Bronchial epithelial cell (primary cell): ENCODE measurements at regions not wholly inside any gene's neighbourhood (a gene's known extent, or its start where the extent isn't known, plus 50 kb on each side); places are given as distances from the start of the nearest gene placed in this dataset.

Experiments
- DNase-seq: peaks from one replicate; pipeline ENCODE4 v3.0.0-alpha.2; 2010; ENCODE audit warnings: low read depth
- FAIRE-seq: peaks from 2 replicates; lab custom pipeline; 2011; peaks lifted over from hg19 to GRCh38; lab: Jason Lieb, UNC
- H3K27me3 ChIP-seq: 2 replicates; pipeline ENCODE4 v1.5.1; 2011; ENCODE audit warnings: low read length; ENCODE audit not compliant: control insufficient read depth, insufficient read depth
- H3K36me3 ChIP-seq: 2 replicates; pipeline ENCODE4 v1.5.1; 2011; ENCODE audit warnings: low read length; ENCODE audit not compliant: control insufficient read depth, insufficient read depth
- H3K4me3 ChIP-seq: 2 replicates; pipeline ENCODE4 v1.5.1; 2011; ENCODE audit warnings: mild to moderate bottlenecking, low read depth, low read length, control low read depth
- TF ChIP-seq, protein P1 (sequence below): IDR thresholded peaks from 2 replicates; pipeline ENCODE4 v1.5.1; 2011; ENCODE audit warnings: mild to moderate bottlenecking, moderate library complexity, low read length, control low read depth, inconsistent platforms; ENCODE audit not compliant: insufficient read depth, severe bottlenecking

DNA sequence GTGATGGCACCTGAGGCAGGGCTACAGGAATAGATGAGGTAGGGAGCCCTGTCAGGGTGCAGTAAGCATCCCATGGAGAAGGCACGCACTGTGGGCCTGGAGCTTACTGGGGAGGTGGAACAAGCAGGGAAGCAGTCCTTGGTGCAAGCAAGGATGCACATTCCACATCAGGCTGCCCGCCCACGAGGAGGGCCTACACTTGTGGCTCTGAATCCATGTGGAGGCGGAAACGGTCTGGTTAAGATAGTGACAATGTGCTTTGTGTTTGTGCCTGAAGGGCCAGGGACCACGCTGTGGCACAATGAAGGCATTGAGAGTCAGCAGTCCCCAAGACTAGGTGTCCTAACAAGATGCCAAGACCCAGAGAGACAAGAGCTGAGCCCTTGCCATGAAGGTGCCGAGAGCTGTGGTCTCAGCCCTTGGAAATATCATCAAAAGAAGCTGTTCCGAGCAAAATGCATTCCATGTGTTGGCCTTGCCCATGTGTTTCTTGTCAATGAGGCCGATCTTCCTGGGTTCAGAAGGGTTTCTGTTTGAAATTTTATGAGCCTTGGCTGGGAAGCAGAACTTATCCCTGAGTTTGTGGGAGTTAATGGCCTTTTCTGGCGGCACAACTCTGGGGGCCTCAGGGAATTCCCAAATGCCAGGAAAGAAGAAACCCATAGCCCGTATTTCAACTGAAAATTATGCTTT, 111.9 kb downstream of the NGF start:
- Histone ChIP-seq H3K36me3 (no peaks in the 10 kb centered on the region), H3K27me3 (no peaks in the 10 kb centered on the region), H3K4me3 (no peak overlapping the region)
- FAIRE-seq (no peak), DNase-seq (no peak)
- TF ChIP-seq, protein P1, sequence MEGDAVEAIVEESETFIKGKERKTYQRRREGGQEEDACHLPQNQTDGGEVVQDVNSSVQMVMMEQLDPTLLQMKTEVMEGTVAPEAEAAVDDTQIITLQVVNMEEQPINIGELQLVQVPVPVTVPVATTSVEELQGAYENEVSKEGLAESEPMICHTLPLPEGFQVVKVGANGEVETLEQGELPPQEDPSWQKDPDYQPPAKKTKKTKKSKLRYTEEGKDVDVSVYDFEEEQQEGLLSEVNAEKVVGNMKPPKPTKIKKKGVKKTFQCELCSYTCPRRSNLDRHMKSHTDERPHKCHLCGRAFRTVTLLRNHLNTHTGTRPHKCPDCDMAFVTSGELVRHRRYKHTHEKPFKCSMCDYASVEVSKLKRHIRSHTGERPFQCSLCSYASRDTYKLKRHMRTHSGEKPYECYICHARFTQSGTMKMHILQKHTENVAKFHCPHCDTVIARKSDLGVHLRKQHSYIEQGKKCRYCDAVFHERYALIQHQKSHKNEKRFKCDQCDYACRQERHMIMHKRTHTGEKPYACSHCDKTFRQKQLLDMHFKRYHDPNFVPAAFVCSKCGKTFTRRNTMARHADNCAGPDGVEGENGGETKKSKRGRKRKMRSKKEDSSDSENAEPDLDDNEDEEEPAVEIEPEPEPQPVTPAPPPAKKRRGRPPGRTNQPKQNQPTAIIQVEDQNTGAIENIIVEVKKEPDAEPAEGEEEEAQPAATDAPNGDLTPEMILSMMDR = no peak

DNA sequence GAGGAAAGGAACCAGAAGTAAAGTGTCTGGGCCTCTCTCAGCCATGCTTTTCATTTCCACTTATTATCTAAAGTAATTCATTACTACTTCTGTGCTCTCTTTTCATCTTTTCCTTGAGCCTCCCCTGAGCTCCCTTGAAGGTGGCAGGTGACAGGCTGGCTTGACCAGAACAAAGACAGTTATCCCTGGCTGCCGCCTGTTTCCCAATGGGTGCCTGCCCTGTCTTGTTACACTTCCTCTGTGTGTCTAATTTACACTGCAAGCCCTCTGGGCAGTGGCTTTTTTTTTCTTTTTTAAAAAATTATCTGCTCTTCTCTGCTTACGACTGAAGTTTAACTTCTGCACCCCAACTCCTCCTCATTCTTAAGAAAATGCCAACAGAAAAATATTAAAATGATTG, 113.4 kb downstream of the NGF start:
- Histone ChIP-seq H3K27me3 (no peaks in the 10 kb centered on the region), H3K4me3 (no peak overlapping the region), H3K36me3 (no peaks in the 10 kb centered on the region)
- FAIRE-seq (no peak), DNase-seq (peak; percentile 71)
- TF ChIP-seq, protein P1 = no peak

DNA sequence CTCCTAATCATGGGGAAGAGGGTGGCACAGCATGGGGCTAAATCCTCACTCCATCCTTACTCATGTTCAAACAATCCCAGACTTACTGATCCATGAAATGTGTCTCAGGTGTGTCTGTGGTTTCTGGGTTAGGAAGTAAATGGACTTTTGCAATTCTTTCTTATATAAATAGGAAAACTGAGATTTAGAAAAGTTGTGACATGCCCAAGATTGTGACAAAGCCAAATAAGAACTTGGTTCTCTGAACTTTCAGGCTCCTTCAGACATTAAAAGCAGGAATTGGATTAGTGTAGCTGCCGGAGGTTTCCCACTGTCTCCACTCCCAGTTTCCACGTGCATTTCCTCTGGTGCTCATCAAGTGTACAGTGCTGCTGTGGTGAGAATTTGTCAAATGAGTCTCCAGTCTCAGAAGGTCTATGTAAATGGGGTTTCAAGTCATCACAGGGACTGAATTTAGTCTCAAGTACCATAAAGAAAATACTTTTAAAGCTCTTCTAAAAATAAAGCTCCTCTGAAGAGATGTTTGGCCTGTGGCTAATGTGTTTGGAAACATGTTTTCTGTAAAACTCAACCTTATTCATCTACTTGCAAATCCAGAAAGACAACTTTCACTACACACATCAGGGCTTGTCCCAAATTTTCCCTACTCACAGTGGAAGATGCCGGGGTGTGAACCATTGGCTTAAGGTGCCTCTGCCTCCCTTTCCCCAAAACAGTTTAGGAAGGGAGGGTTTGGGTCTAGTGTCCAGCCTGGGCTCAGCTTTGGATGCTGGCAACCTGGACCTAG, 115.2 kb downstream of the NGF start:
- Histone ChIP-seq H3K36me3 (no peaks in the 10 kb centered on the region), H3K4me3 (no peak overlapping the region), H3K27me3 (no peaks in the 10 kb centered on the region)
- TF ChIP-seq, protein P1 = no peak
- DNase-seq (peak; percentile 92), FAIRE-seq (no peak)

DNA sequence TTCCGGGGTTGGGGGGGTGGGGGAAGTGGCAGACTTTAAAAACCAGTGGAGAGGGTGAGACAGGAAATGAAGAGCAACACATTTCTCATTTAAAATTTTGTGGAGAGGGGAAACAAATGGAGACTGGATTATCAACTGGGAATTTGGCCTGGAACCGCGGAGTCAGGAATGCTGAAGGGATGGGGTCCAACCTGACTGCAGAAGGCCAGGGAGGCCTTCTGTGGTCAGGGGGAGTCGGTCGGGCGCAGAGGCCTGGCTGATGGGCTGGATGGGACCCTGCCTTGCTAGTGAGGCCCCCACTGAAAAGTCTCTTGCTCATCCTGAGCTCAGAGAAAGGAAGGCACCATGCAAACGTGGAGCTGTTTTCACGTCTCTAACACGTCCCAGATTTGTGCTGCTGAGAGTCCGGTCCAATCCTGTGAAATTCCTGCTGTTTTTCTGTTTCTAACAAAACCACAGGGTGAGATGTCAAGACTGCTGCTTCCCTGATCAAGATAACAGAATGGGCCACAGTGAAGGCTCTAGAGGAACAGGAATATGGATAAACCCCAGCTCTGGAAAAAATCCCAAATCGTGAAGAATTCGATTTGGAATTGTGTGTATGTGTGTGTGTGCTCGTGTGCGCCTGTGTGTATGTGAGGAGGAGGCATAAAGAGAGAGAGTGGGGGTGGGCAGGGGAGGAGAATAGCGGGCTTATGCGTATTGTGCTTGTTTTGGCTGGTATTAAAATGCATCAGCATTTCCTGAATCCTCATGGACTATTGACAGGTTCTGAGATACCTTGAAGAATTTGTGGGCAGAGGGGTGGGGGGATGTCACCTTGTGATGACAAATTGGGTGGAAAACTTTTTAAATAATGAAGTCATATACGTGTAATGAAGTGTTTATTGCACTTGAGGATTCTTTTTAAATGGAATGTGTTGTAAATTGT, 117.4 kb downstream of the NGF start:
- Histone ChIP-seq H3K4me3 (no peak overlapping the region), H3K27me3 (no peaks in the 10 kb centered on the region), H3K36me3 (no peaks in the 10 kb centered on the region)
- DNase-seq (no peak), FAIRE-seq (peak; percentile 50)
- TF ChIP-seq, protein P1 = no peak

DNA sequence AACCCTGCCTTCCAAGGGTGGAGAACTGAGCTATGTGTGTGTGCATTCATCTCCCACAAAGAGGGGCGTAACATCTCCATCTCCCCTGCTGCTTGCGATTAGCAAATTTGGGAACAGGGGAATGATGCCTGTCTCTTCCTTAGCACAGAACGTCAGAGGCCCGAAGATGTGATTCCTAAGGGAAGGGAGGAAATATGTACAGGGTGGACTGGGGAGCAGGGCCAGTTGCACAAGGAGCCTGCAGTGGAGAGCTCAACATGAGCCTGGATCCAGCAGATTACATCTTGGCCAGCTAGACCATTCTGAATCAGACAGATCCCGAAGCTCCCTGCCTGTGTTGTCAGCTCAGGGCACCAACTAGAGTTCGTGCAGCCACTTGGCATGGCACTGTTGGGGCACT, 118.1 kb downstream of the NGF start:
- Histone ChIP-seq H3K27me3 (no peaks in the 10 kb centered on the region), H3K36me3 (no peaks in the 10 kb centered on the region), H3K4me3 (no peak overlapping the region)
- TF ChIP-seq, protein P1 = no peak
- DNase-seq (no peak), FAIRE-seq (no peak)
